Upper lobe of right lung (tissue), 1 donor: ENCODE measurements at regions not wholly inside any gene's neighbourhood (a gene's known extent, or its start where the extent isn't known, plus 50 kb on each side); places are given as distances from the start of the nearest gene placed in this dataset.

Experiments
- ATAC-seq: fragments of 200-7000 bp; cut with Tn5 transposase; one replicate; pipeline ENCODE4 v1.9.1; 2020; ENCODE audit warnings: mild to moderate bottlenecking, moderate library complexity
- DNase-seq: peaks from one replicate; pipeline ENCODE4 v3.0.0-alpha.2; 2020
- H3K27ac ChIP-seq: fragments of 200-600 bp; one replicate; pipeline ENCODE4 v1.8.0; 2022
- H3K27me3 ChIP-seq: fragments of 200-600 bp; one replicate; pipeline ENCODE4 v1.8.0; 2022; ENCODE audit warnings: mild to moderate bottlenecking
- H3K36me3 ChIP-seq: fragments of 200-600 bp; one replicate; pipeline ENCODE4 v1.8.0; 2022
- H3K4me1 ChIP-seq: fragments of 200-600 bp; one replicate; pipeline ENCODE4 v1.8.0; 2022
- H3K4me3 ChIP-seq: fragments of 200-600 bp; one replicate; pipeline ENCODE4 v1.8.0; 2022; ENCODE audit warnings: mild to moderate bottlenecking
- H3K9me3 ChIP-seq: fragments of 200-600 bp; one replicate; pipeline ENCODE4 v1.8.0; 2022
- CTCF ChIP-seq: fragments of 200-600 bp; IDR thresholded peaks from one replicate; pipeline ENCODE4 v1.8.0; 2022; ENCODE audit warnings: antibody characterized with exemption
- intact Hi-C: fragments of 100-400 bp; cut with DNase I; formaldehyde crosslinking; loops from one replicate; pipeline ENCODE4 v1.11.0; 2022
- donor health status: DM: no; HTN: yes; CAD: no; lungs with severe emphysema.

DNA sequence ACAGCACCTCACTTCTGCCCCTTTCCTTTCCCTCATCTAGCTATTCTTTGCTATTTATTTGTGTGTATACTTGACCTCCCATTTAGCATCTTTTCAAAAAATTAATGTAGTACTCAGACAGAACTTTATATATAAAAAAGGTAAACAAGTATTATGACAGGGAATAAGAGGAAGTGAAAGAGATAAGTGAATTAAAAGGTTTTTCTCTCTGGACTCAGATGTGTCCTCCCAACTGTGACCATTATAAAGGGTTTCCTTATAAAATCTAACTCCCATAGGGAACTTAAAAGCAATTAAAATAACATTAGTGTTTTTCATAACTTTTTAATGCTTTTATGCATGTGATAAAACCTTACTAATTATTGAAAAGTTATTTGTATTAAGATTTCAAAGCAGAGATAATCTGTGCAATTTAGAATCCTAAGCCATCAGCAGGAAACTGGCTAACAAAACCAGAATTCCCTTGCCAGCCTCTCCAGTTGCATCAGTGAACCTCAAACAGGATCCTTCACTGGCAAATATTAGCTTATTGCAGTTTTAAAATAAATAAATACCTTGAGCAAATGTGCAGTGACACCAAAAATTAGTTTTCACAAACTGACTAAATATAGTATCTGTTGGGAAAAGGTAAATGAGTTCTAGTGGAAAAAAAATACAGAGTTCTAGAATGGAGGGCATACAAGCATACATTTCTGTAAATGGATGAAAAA, 930.7 kb downstream of the BCL11A start:
- DNase-seq (no peak), ATAC-seq (no peak)
- no peak overlapping the region for H3K27ac ChIP-seq
- H3K4me3 ChIP-seq: no peak overlapping the region
- H3K4me1 ChIP-seq: no peaks in the 10 kb centered on the region
- no peak for TF ChIP-seq CTCF
- peaks cover 6% of the 10 kb centered on the region for H3K9me3 ChIP-seq
- intact Hi-C loops: no loop called here
- H3K27me3 ChIP-seq: no peaks in the 10 kb centered on the region
- H3K36me3 ChIP-seq: no peaks in the 10 kb centered on the region

GRCh38 chr2:59604123-59604522, 949.3 kb downstream of the BCL11A start:
- Histone ChIP-seq H3K36me3 (no peaks in the 10 kb centered on the region), H3K27ac (no peak overlapping the region), H3K27me3 (no peaks in the 10 kb centered on the region), H3K4me3 (no peak overlapping the region), H3K4me1 (no peaks in the 10 kb centered on the region), H3K9me3 (peaks cover 10% of the 10 kb centered on the region)
- DNase-seq: no peak
- no peak for ATAC-seq
- intact Hi-C loops: no loop called here
- no peak for TF ChIP-seq CTCF

GRCh38 chr2:59594671-59595222, 958.7 kb downstream of the BCL11A start:
- DNase-seq (no peak), ATAC-seq (no peak)
- H3K9me3 ChIP-seq: no peaks in the 10 kb centered on the region
- no peaks in the 10 kb centered on the region for H3K4me1 ChIP-seq
- no peaks in the 10 kb centered on the region for H3K36me3 ChIP-seq
- TF ChIP-seq CTCF: no peak
- intact Hi-C loops: no loop called here
- no peak overlapping the region for H3K4me3 ChIP-seq
- H3K27ac ChIP-seq: no peak overlapping the region
- H3K27me3 ChIP-seq: no peaks in the 10 kb centered on the region

GRCh38 chr2:59590798-59591197, 962.7 kb downstream of the BCL11A start:
- no peaks in the 10 kb centered on the region for H3K27me3 ChIP-seq
- TF ChIP-seq CTCF: no peak
- H3K9me3 ChIP-seq: no peaks in the 10 kb centered on the region
- ATAC-seq (peak; percentile 54), DNase-seq (no peak)
- no peak overlapping the region for H3K27ac ChIP-seq
- intact Hi-C loops: no loop called here
- H3K4me3 ChIP-seq: no peak overlapping the region
- no peaks in the 10 kb centered on the region for H3K4me1 ChIP-seq
- H3K36me3 ChIP-seq: no peaks in the 10 kb centered on the region

DNA sequence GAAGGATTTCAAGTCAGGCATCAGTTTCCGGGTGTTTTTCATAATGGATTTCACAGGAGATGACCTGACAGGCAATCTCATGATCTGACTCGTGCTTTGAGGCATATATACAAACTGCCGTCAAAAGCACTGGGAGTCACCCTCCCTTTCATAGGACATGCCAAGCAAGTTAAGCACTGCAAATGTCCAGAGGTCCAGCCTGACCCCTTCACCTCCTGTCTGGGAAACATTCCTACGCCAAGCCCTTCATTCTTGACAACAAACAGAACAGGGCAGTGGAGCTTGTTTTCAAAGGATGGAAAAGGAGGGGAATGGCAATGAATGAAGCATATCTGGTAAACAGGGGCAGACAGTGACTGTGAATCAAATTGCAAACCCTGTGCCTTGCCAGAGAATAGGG, 963.6 kb downstream of the BCL11A start:
- Histone ChIP-seq H3K36me3 (no peaks in the 10 kb centered on the region), H3K4me3 (no peak overlapping the region), H3K4me1 (no peaks in the 10 kb centered on the region), H3K27ac (no peak overlapping the region), H3K9me3 (no peaks in the 10 kb centered on the region), H3K27me3 (no peaks in the 10 kb centered on the region)
- no peak for DNase-seq
- intact Hi-C loops: no loop called here
- TF ChIP-seq CTCF: no peak
- peak; percentile 71 for ATAC-seq

- intact Hi-C loops: no loop called here
- H3K36me3 ChIP-seq: no peaks in the 10 kb centered on the region
- H3K9me3 ChIP-seq: no peaks in the 10 kb centered on the region
Observed at GRCh38 chr2:59588286-59588685, 965.2 kb downstream of the BCL11A start.

More at GRCh38 chr2:59588286-59588685, 965.2 kb downstream of the BCL11A start:
- ATAC-seq (no peak), DNase-seq (no peak)
- TF ChIP-seq CTCF: no peak
- Histone ChIP-seq H3K27ac (no peak overlapping the region), H3K4me1 (no peaks in the 10 kb centered on the region), H3K4me3 (no peak overlapping the region), H3K27me3 (no peaks in the 10 kb centered on the region)
